Liver (tissue), 7 donors: ENCODE measurements at regions not wholly inside any gene's neighbourhood (a gene's known extent, or its start where the extent isn't known, plus 50 kb on each side); places are given as distances from the start of the nearest gene placed in this dataset.
"Not testable (repeated sequence)": the region's sequence is repeated elsewhere in the genome, so short reads cannot be mapped to it uniquely, and the experiment has no call there.

Source experiments
- DNase-seq: peaks from one replicate; pipeline ENCODE4 v3.0.0-alpha.2; 2017; ENCODE audit warnings: low spot score
- H3K27ac ChIP-seq, 2 donors: one replicate each; pipeline ENCODE4 v1.7.0; 2013; ENCODE audit warnings: inconsistent platforms in 2 of 2, low read length in 2 of 2, control low read depth in 1 of 2, low read depth in 1 of 2, mild to moderate bottlenecking in 1 of 2
- H3K27me3 ChIP-seq, 4 donors: one replicate each; pipeline versions ENCODE4 v1.6.1 to v1.7.0; 2013; ENCODE audit warnings: low read length in 3 of 4, inconsistent platforms in 1 of 4, mild to moderate bottlenecking in 1 of 4, moderate library complexity in 1 of 4; ENCODE audit not compliant: control insufficient read depth in 4 of 4, insufficient read depth in 4 of 4
- H3K36me3 ChIP-seq, 4 donors: one replicate each; pipeline versions ENCODE4 v1.6.1 to v1.7.0; 2013; ENCODE audit warnings: low read length in 3 of 4, mild to moderate bottlenecking in 3 of 4, low read depth in 1 of 4, moderate library complexity in 1 of 4; ENCODE audit not compliant: control insufficient read depth in 4 of 4, insufficient read depth in 3 of 4
- H3K4me1 ChIP-seq, 4 donors: one replicate each; pipeline versions ENCODE4 v1.6.1 to v1.7.0; 2013; ENCODE audit warnings: low read length in 3 of 4, mild to moderate bottlenecking in 3 of 4, moderate library complexity in 1 of 4; ENCODE audit not compliant: control insufficient read depth in 4 of 4, insufficient read depth in 4 of 4
- H3K4me3 ChIP-seq, 3 donors: one replicate each; pipeline versions ENCODE4 v1.6.1 to v1.7.0; 2013; ENCODE audit warnings: low read length in 3 of 3, control low read depth in 1 of 3, low read depth in 1 of 3, mild to moderate bottlenecking in 1 of 3
- H3K9ac ChIP-seq, 2 donors: one replicate each; pipeline ENCODE4 v1.7.0; 2013; ENCODE audit warnings: low read length in 2 of 2, mild to moderate bottlenecking in 2 of 2, moderate library complexity in 2 of 2, control low read depth in 1 of 2, low read depth in 1 of 2
- H3K9me3 ChIP-seq, 4 donors: one replicate each; pipeline versions ENCODE4 v1.6.1 to v1.7.0; 2013; ENCODE audit warnings: low read length in 3 of 4; ENCODE audit not compliant: control insufficient read depth in 4 of 4
- EGR1 ChIP-seq, 2 donors: IDR thresholded peaks; 2 replicates each; pipeline ENCODE4 v1.6.1; 2016 to 2018; ENCODE audit warnings: antibody characterized with exemption in 2 of 2, low read depth in 2 of 2
- FOXA1 ChIP-seq: IDR thresholded peaks from 2 replicates; pipeline ENCODE4 v1.6.1; 2016; ENCODE audit warnings: antibody characterized with exemption
- FOXA2 ChIP-seq: IDR thresholded peaks from 2 replicates; pipeline ENCODE4 v1.6.1; 2016; ENCODE audit warnings: antibody characterized with exemption
- GABPA ChIP-seq, 2 donors: IDR thresholded peaks in 1 of 2; conservative IDR thresholded peaks in 1 of 2; 2 replicates each; pipeline ENCODE4 v1.6.1; 2016; ENCODE audit warnings: antibody characterized with exemption in 2 of 2, mild to moderate bottlenecking in 1 of 2, moderate library complexity in 1 of 2
- HNF4A ChIP-seq, 2 donors: conservative IDR thresholded peaks; 2 replicates each; pipeline ENCODE4 v1.6.1; 2016; ENCODE audit warnings: antibody characterized with exemption in 2 of 2, mild to moderate bottlenecking in 2 of 2
- JUND ChIP-seq, 2 donors: IDR thresholded peaks; 2 replicates each; pipeline ENCODE4 v1.6.1; 2016; ENCODE audit warnings: antibody characterized with exemption in 2 of 2
- NR2F2 ChIP-seq: IDR thresholded peaks from 2 replicates; pipeline ENCODE4 v1.6.1; 2016; ENCODE audit warnings: antibody characterized with exemption
- RAD21 ChIP-seq, 2 donors: IDR thresholded peaks; 2 replicates each; pipeline ENCODE4 v1.6.1; 2016; ENCODE audit warnings: antibody characterized with exemption in 2 of 2, mild to moderate bottlenecking in 2 of 2
- RXRA ChIP-seq, 2 donors: IDR thresholded peaks; 2 replicates each; pipeline ENCODE4 v1.6.1; 2017 to 2018; ENCODE audit warnings: antibody characterized with exemption in 2 of 2, mild to moderate bottlenecking in 1 of 2
- SP1 ChIP-seq: IDR thresholded peaks from 2 replicates; pipeline ENCODE4 v1.6.1; 2018; ENCODE audit warnings: antibody characterized with exemption, mild to moderate bottlenecking
- TAF1 ChIP-seq: conservative IDR thresholded peaks from 2 replicates; pipeline ENCODE4 v1.6.1; 2016; ENCODE audit warnings: antibody characterized with exemption, mild to moderate bottlenecking
- YY1 ChIP-seq: IDR thresholded peaks from 2 replicates; pipeline ENCODE4 v1.6.1; 2016; ENCODE audit warnings: antibody characterized with exemption, mild to moderate bottlenecking
- WGBS: extraction: QIAGEN DNeasy Blood & Tissue Kit; methylation state at CpG from one replicate; pipeline ENCODE4 v1.1.7; 2013; 5-methylcytosine and 5-hydroxymethylcytosine counted together
- TF ChIP-seq, protein P1 (sequence below): IDR thresholded peaks from 2 replicates; pipeline ENCODE4 v1.6.1; 2016; ENCODE audit warnings: antibody characterized with exemption
- TF ChIP-seq, protein P2 (sequence below): IDR thresholded peaks from 2 replicates; pipeline ENCODE4 v1.6.1; 2016; ENCODE audit warnings: antibody characterized with exemption, mild to moderate bottlenecking
- TF ChIP-seq, protein P3 (sequence below): IDR thresholded peaks from 2 replicates; pipeline ENCODE4 v1.6.1; 2016; ENCODE audit warnings: antibody characterized with exemption
- TF ChIP-seq, protein P4 (sequence below): IDR thresholded peaks from 2 replicates; pipeline ENCODE4 v1.6.1; 2016; ENCODE audit warnings: antibody characterized with exemption
- donor health status: healthy.
- donor health status: healthy.
- donor health status: healthy.
- donor health status: healthy.

DNA sequence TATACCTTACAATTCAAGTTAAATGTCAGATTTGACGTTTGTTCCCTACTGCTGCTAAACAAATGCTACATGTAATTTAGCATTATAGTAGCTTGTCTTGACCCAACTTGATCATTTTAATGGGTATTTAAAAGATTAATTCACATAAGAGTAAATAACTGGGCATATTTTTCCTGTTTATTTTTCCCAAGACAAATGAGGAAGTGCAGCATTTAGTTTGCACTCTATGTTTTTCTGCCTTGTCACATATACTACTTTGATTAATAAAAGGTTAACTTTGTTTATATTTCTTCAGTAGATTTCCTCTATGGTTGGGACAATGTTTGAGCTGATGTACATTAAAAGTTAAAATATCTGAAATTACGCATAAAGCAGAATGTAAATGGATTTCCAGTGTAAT lies 641.8 kb downstream of the PRR16 start (continued):
- TF ChIP-seq NR2F2 = no peak

DNA sequence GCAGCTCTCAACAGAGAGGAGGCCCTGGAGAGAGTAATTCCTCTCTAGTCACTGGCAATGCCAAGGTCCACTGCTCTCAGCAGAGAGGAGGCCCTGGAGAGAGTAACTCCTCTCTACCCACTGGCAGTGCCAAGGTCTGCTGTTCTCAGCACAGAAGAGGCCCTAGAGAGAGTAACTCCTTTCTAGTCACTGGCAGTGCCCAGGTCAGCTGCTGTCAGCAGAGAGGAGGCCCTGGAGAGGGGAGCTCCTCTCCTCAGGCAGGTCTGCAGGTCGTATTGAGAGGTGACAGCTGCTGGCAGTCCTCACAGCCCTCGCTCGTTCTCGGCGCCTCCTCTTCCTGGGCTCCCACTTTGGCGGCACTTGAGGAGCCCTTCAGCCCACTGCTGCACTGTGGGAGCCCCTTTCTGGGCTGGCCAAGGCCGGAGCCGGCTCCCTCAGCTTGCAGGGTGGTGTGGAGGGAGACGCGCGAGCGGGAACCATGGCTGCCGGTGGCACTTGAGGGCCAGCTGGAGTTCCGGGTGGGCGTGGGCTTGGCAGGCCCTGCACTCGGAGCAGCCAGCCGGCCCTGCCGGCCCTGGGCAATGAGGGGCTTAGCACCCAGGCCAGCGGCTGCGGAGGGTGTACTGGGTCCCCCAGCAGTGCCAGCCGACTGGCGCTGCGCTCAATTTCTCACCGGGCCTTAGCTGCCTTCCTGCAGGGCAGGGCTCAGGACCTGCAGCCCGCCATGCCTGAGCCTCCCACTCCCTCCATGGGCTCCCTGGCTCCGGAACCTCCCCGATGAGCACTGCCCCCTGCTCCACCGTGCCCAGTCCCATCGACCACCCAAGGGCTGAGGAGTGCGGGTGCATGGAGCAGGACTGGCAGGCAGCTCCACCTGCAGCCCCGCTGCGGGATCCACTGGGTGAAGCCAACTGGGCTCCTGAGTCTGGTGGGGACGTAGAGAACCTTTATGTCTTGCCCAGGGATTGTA lies 642.9 kb downstream of the PRR16 start:
- H3K4me3 ChIP-seq, H3K27ac ChIP-seq, H3K27me3 ChIP-seq, H3K9me3 ChIP-seq, H3K36me3 ChIP-seq, H3K9ac ChIP-seq, DNase-seq, H3K4me1 ChIP-seq: not testable (repeated sequence)
- 89% methylated on average over 33 of the region's 33 CpGs for WGBS

DNA sequence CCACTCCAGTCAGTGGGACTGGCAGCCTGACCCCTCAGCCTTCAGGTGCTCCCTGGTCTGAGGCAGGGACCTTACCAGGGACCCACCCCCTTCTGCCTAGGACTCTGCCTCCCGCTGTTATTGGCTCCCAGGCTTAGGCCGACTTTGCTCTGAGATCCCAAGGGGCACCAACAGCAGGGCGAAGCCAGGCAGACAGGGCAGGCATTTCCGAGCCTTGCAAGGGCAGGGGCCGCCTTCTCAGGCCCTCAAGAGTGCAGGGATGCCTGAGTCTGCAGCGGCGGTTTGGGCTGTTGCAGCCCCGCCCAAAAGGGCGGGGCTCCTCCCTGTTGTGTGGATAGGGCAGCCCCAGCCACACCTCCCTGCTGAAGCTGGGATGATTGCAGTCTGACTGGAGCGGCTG lies 644.6 kb downstream of the PRR16 start:
- no peaks in the 10 kb centered on the region for H3K4me1 ChIP-seq
- no peak overlapping the region for H3K4me3 ChIP-seq
- DNase-seq = no peak
- WGBS = 70% methylated on average over 10 of the region's 10 CpGs
- H3K9me3 ChIP-seq = no peaks in the 10 kb centered on the region
- no peaks in the 10 kb centered on the region for H3K27me3 ChIP-seq
- TF ChIP-seq TAF1 (no peak), RAD21 (IDR thresholded peaks at IDR 0.05) (no peak), YY1 (no peak), FOXA1 (no peak), SP1 (no peak), GABPA (IDR thresholded peaks at IDR 0.05 in 1 of 2, conservative IDR thresholded peaks at IDR 0.05 in 1 of 2) (no peak), HNF4A (conservative IDR thresholded peaks at IDR 0.05) (no peak), EGR1 (IDR thresholded peaks at IDR 0.05; ENCODE audit: low read depth in 2 of 2) (no peak), RXRA (IDR thresholded peaks at IDR 0.05) (no peak), JUND (IDR thresholded peaks at IDR 0.05) (no peak), FOXA2 (no peak)
- TF ChIP-seq, protein P1, sequence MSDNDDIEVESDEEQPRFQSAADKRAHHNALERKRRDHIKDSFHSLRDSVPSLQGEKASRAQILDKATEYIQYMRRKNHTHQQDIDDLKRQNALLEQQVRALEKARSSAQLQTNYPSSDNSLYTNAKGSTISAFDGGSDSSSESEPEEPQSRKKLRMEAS = no peak
- TF ChIP-seq, protein P2, sequence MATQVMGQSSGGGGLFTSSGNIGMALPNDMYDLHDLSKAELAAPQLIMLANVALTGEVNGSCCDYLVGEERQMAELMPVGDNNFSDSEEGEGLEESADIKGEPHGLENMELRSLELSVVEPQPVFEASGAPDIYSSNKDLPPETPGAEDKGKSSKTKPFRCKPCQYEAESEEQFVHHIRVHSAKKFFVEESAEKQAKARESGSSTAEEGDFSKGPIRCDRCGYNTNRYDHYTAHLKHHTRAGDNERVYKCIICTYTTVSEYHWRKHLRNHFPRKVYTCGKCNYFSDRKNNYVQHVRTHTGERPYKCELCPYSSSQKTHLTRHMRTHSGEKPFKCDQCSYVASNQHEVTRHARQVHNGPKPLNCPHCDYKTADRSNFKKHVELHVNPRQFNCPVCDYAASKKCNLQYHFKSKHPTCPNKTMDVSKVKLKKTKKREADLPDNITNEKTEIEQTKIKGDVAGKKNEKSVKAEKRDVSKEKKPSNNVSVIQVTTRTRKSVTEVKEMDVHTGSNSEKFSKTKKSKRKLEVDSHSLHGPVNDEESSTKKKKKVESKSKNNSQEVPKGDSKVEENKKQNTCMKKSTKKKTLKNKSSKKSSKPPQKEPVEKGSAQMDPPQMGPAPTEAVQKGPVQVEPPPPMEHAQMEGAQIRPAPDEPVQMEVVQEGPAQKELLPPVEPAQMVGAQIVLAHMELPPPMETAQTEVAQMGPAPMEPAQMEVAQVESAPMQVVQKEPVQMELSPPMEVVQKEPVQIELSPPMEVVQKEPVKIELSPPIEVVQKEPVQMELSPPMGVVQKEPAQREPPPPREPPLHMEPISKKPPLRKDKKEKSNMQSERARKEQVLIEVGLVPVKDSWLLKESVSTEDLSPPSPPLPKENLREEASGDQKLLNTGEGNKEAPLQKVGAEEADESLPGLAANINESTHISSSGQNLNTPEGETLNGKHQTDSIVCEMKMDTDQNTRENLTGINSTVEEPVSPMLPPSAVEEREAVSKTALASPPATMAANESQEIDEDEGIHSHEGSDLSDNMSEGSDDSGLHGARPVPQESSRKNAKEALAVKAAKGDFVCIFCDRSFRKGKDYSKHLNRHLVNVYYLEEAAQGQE = no peak
- TF ChIP-seq, protein P3, sequence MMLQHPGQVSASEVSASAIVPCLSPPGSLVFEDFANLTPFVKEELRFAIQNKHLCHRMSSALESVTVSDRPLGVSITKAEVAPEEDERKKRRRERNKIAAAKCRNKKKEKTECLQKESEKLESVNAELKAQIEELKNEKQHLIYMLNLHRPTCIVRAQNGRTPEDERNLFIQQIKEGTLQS = no peak
- TF ChIP-seq, protein P4, sequence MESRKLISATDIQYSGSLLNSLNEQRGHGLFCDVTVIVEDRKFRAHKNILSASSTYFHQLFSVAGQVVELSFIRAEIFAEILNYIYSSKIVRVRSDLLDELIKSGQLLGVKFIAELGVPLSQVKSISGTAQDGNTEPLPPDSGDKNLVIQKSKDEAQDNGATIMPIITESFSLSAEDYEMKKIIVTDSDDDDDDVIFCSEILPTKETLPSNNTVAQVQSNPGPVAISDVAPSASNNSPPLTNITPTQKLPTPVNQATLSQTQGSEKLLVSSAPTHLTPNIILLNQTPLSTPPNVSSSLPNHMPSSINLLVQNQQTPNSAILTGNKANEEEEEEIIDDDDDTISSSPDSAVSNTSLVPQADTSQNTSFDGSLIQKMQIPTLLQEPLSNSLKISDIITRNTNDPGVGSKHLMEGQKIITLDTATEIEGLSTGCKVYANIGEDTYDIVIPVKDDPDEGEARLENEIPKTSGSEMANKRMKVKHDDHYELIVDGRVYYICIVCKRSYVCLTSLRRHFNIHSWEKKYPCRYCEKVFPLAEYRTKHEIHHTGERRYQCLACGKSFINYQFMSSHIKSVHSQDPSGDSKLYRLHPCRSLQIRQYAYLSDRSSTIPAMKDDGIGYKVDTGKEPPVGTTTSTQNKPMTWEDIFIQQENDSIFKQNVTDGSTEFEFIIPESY = no peak
- no peaks in the 10 kb centered on the region for H3K36me3 ChIP-seq
- no peak overlapping the region for H3K27ac ChIP-seq
- H3K9ac ChIP-seq = no peak overlapping the region
